ENCODE measurements at regions not wholly inside any gene's neighbourhood (a gene's known extent, or its start where the extent isn't known, plus 50 kb on each side); places are given as distances from the start of the nearest gene placed in this dataset.
"Not testable (repeated sequence)": the region's sequence is repeated elsewhere in the genome, so short reads cannot be mapped to it uniquely, and the experiment has no call there.

DNA sequence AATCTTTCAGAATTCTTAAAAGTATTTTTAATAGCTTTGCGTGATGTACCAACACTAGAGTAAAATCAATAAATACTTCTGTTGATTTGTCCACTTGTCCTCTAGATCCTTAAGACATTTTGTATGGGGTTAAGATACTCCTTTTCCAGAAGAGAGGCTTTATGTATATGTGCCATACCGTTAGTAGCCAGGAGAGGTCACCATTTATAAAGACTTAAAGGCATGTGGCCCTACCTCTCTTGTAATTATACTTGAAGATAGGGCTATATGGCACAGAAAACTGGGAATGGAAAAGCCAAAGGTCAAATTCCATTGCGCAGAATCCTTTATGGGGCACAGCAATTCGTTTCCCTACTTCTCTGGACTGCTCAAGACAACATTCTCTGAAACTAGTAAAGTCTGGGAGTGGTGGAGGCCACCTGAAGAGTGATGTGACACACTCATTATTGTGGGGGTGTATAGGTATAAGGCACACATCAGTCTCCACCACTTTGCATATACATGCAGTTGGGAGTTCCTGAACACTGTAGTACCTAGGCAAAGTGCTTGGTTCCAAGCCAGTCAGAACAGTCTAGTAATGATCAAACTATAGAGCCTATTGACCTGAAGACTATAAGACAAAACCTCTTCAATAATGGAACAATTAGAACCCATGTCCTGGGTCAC lies 140.1 kb upstream of the FBXL17 start:
- DNase-seq = peak; percentile 51 to 67

DNA sequence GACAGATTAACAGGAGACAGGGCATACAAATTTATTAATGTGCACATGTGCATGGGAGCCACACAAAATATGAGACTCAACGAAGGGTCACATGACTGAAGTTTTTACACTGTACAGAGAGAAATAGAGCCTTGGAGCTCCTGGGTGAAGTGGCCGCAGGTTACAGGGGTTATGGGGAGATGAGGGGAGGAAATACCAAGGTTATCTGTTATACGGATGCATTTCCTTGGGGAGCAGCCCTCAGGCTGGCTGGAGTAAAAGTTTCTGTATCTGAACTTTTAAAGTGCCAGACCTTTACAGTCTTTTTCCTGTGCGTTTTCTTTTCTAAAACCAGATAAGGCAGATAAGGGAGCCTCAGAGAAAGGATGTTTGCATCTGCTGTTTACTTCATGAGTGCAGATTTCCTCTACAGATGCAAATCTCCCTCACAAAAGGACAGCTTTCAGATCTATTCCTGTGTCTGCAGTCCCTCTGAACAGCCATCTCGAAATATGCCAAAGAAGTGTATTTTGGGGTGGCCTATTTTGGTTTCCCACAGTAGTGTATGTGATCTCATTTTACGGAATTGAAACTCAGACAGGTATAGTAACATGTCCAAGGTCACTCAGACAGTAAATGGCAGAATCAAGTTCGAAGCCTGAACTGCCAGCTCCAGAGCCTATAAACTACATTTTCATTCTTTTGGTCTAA lies 139.3 kb upstream of the FBXL17 start:
- DNase-seq = no peak
- TF ChIP-seq POLR2A (IDR thresholded peaks at IDR 0.05; ENCODE audit: low read length) (no peak), GATA1 (IDR thresholded peaks at IDR 0.05; ENCODE audit: low read depth, low read length) (no peak)

More for the DNA sequence above, 140.1 kb upstream of the FBXL17 start:
- TF ChIP-seq GATA1 (IDR thresholded peaks at IDR 0.05; ENCODE audit: low read depth, low read length) (no peak), POLR2A (IDR thresholded peaks at IDR 0.05; ENCODE audit: low read length) (no peak)

DNA sequence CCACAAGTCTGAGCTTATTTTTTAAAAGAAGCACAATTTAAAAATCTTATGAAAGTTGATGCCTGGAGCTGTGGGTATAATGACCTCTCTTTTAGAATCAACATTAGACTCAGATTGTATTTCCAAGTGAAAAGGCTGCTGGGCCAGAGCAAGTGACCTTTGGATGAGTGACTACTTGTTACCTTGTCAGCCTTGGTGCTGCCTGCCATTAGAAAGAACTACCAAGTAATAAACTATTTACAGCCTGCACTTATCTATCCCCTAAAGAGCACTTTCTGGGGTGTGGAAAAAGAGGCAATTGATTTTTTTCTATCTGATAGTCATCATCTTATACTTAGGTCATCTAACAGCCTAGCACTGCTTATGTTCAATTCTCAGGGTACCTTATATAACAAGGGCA lies 134.9 kb upstream of the FBXL17 start:
- TF ChIP-seq GATA1 (IDR thresholded peaks at IDR 0.05; ENCODE audit: low read depth, low read length) (no peak), POLR2A (IDR thresholded peaks at IDR 0.05; ENCODE audit: low read length) (no peak)
- DNase-seq = no peak

DNA sequence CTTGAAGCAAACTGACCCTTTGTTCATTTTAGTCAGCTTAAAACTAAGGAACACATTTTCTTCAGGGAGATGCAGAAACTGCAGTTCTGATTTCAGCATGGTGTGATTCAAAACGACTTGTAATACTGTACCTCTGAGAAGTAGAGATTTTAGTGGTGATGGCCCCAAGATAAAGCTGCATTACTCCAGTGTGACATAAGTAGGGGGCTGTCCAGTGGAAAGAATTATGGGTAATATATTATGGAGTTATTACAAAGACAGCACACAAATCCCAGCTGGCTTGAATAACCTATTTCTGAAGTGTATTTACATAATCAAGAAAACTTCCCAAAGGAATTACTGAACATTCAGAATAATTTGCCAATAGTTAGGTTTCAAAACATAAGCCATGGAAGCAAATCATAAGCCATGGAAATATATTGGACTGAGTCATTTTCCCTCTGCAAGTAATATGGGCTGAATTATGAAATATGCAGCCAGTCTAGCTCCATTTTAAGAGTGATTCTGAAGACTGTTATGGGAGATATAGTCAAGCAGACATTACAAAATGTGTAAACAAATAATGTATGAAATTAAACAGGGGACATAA lies 133.7 kb upstream of the FBXL17 start:
- TF ChIP-seq POLR2A (IDR thresholded peaks at IDR 0.05; ENCODE audit: low read length) (no peak), GATA1 (IDR thresholded peaks at IDR 0.05; ENCODE audit: low read depth, low read length) (no peak)
- no peak for DNase-seq

DNA sequence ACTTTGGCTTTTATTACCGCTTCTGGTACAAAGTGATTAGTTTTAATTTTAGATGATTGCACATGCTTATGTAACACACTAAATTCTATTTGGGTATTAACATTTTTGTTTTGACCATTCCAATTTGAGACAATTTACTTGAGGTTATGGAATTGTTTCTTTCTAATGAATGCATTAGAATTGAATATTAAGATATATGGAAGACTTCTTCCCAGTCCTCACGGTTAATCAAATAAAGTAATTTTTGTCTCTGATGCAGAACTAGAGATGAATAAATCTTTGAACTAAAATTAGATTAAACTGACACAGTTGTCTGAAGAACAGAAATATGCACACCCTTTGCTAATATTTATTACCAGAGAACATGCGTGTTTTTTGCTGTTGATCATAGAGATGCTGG lies 127.1 kb upstream of the FBXL17 start:
- TF ChIP-seq GATA1 (IDR thresholded peaks at IDR 0.05; ENCODE audit: low read depth, low read length) (no peak), POLR2A (IDR thresholded peaks at IDR 0.05; ENCODE audit: low read length) (no peak)
- DNase-seq = no peak

DNA sequence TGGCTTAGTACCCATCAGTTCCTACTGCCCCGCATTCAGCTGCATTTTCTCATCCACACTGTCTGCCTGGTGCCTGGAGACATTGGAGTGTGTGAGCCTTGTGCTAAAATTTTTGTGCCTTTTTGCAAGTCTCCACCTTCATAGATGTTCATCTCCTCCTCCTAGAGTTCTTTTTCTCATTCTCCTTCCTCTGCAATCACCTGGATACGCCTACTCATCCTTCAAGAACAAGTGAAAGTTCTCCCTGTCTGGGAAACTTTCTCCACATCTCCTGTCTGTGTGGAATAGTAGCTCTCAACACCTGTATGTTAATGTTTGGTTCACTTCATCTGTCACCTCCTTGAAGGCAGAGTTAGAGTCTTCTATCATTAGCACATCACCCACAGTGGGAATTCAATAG lies 125.7 kb upstream of the FBXL17 start:
- no peak for DNase-seq
- TF ChIP-seq POLR2A (IDR thresholded peaks at IDR 0.05; ENCODE audit: low read length) (no peak), GATA1 (IDR thresholded peaks at IDR 0.05; ENCODE audit: low read depth, low read length) (no peak)

DNA sequence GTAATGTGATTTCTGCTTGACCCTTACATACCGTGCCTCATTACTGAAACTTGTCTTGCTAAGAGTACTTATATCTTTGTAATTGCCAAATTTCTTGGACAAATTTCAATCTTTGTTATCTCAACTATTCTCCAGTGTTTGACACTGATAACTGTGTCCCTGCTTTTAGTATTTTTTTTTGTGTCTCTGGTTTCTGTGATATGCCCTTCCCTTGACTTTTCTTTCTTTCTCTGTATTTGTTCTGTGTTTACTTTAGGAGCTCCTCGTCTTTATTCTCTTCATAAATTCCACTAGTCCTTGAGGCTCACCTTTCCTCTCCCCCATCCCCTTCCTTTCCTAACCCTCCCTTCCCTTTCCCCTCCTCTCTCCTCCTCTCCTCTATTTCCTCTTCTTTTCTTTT lies 123.7 kb upstream of the FBXL17 start:
- no peak for TF ChIP-seq POLR2A (IDR thresholded peaks at IDR 0.05; ENCODE audit: low read length)
- no peak for TF ChIP-seq GATA1 (IDR thresholded peaks at IDR 0.05; ENCODE audit: low read depth, low read length)
- peak; percentile 29 to 71 for DNase-seq

DNA sequence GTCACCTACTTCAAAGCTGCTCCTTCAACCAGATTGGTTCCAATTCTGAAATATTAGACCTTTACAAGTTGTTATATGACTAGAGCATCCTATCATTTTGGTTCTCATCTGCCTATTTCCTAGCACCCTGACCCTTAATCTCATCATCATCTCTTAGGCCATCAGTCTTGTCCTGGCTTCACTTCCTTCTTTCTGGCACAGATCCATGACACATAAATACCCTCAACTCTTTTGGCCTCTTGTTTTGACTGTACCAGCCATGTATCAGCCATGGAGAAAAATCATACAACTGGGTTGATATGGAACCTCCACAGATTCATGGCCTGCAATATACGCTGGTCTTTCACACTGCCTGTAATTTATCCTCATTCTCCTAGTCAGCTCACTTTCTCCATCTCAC lies 123.1 kb upstream of the FBXL17 start:
- DNase-seq = no peak
- TF ChIP-seq GATA1 (IDR thresholded peaks at IDR 0.05; ENCODE audit: low read depth, low read length) (no peak), POLR2A (IDR thresholded peaks at IDR 0.05; ENCODE audit: low read length) (no peak)

DNA sequence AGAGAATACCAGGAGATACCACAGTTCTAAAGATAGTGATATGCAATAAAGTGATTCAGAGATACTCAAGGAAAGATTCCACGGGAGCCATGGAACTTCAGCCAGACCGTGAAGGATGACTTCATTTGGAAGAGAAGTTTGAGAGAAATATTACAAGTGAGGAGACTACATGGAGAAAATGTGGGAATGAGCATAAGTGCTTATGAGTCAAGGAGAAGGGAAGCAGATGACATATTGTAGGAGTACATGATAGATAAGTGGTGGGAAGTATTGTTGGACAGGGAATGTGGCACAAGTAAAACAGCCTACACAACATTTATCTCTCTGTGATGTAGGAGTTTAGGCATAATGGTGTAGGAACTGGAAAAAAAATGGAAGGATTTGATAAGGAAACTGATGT lies 122.1 kb upstream of the FBXL17 start:
- DNase-seq = no peak
- TF ChIP-seq POLR2A (IDR thresholded peaks at IDR 0.05; ENCODE audit: low read length) (no peak), GATA1 (IDR thresholded peaks at IDR 0.05; ENCODE audit: low read depth, low read length) (no peak)

DNA sequence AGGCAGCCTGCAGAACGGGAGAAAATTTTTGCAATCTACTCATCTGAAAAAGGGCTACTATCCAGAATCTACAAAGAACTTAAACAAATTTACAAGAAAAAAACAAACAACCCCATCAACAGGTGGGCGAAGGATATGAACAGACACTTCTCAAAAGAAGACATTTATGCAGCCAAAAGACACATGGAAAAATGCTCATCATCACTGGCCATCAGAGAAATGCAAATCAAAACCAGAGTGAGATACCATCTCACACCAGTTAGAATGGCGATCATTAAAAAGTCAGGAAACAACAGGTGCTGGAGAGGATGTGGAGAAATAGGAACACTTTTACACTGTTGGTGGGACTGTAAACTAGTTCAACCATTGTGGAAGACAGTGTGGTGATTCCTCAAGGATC lies 113.7 kb upstream of the FBXL17 start:
- DNase-seq = not testable (repeated sequence)

DNA sequence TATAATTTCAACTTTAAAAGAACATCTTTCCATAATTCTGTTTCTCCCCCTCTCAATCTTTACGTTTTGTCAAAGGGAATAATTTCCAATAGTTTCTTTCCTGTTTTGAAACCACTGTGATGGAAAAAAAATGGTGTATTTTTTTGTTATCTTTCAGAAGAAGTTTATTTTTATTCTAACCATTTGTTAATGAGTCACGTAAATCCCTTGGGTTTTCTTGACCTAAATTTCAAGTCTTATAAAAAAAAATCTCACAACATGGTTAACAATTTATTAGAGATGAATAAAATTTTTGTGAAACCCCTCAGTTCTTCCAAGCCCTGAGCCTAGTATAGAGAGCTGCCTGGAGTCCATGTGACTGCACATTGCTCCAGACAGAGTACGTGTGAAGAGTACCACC lies 106.1 kb upstream of the FBXL17 start:
- TF ChIP-seq POLR2A (IDR thresholded peaks at IDR 0.05; ENCODE audit: low read length) = no peak
- TF ChIP-seq GATA1 (IDR thresholded peaks at IDR 0.05; ENCODE audit: low read depth, low read length) = no peak
- no peak for DNase-seq

DNA sequence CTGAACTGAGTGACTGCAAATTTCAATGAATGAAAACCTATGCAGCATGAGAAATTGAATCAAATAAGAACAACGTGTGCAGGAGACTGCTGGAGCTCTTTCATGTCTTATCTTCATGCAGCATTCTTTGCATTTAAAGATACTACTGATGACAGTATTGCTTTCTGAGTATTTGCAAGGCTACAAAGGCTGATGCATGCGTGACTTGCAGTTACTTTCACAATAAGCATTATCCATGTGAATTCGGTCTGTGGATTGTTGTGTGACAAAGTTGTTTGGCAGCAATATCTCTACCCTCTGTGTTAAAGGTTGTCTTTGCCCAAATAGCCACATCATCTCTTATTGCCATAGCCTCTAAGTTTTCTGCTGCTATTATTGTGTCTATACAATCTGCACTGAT lies 102.1 kb upstream of the FBXL17 start:
- DNase-seq = peak; percentile 3 to 29
- TF ChIP-seq POLR2A (IDR thresholded peaks at IDR 0.05; ENCODE audit: low read length) = no peak
- no peak for TF ChIP-seq GATA1 (IDR thresholded peaks at IDR 0.05; ENCODE audit: low read depth, low read length)

DNA sequence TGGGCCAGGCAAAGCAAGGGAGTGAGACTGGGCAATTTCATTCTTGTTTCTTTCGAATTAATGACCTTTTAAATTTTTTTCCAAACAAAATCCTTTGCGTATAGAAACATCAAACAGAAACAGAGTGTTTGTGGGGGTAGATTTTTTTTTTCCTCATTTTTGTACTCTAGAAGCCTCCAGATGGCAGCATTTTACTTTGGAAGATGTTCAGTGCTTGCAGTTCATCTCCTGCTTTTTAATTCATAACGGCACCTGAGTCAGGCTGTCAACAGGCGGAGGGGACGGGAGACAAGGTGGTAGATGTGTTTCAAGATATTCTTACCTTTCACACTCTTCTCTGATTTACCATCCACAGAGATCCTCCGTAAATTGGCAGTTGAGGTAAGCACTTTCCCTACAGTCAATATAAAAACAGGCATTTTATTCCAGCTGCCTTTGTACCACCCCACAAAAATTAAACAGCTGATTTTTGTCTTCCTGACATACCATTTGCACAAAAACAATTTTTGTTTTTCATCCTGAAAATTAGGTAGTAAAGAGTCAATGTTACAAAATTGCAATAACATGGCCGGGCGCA lies 99.5 kb upstream of the FBXL17 start:
- TF ChIP-seq POLR2A (IDR thresholded peaks at IDR 0.05; ENCODE audit: low read length) (no peak), GATA1 (IDR thresholded peaks at IDR 0.05; ENCODE audit: low read depth, low read length) (no peak)
- DNase-seq = peak; percentile 23 to 26

DNA sequence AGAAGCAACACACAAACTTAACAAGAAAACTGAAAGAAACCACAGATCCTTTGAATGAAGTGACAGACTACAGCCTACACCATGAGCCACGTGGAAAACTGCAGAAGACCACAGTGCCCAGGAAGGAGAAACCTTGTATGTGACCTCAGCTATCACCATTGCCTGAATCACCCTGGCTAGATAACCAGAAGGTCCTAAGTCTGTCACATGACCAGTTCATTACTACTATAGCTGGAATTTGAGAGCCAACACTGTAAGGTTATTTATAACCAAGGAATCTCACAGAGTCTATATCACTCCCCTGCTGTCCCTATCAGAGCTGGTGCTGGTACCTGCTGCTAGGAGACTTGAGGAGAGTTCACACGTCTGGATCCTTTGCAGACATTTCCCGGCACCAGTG lies 90.3 kb upstream of the FBXL17 start:
- TF ChIP-seq GATA1 (IDR thresholded peaks at IDR 0.05; ENCODE audit: low read depth, low read length) (no peak), POLR2A (IDR thresholded peaks at IDR 0.05; ENCODE audit: low read length) (no peak)
- DNase-seq = peak; percentile 1 to 23

DNA sequence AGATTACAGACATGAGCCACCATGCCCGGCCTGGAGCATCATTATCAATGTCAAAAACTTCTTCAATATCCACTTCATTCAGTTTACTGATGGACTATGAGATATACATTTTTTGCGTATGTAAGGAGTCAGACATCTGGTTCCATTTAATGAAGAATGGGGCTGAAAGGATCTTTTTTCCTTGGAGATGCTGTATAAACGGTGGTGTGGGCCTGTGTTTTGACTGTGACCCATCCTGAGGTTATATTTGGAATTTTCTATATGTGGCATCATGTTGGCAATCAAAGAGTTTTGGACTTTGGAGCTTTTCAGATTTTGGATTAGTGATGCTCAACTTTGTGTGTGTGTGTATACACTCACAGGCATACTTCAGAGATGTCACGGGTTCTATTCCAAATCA lies 85.7 kb upstream of the FBXL17 start:
- TF ChIP-seq POLR2A (IDR thresholded peaks at IDR 0.05; ENCODE audit: low read length) (no peak), GATA1 (IDR thresholded peaks at IDR 0.05; ENCODE audit: low read depth, low read length) (no peak)

More for the DNA sequence above, 85.7 kb upstream of the FBXL17 start:
- no peak for DNase-seq

All from erythroblast (primary cell).